Liver (tissue), 3 donors: ENCODE measurements at regions not wholly inside any gene's neighbourhood (a gene's known extent, or its start where the extent isn't known, plus 50 kb on each side); places are given as distances from the start of the nearest gene placed in this dataset.

Experiments
- ATF3 ChIP-seq: IDR thresholded peaks from 2 replicates; pipeline ENCODE4 v1.6.1; 2016; ENCODE audit warnings: antibody characterized with exemption
- CTCF ChIP-seq: fragments of 150-350 bp; IDR thresholded peaks from 2 replicates; pipeline ENCODE4 v1.5.1; 2017; ENCODE audit warnings: improper control_type of control experiment, low read depth, low read length; ENCODE audit not compliant: missing input control
- donor health status: healthy.
- donor health status: healthy.

- TF ChIP-seq ATF3 (no peak), CTCF (no peak)
These were observed 53.5 kb upstream of the UNC93A start for GRCh38 chr6:167237438-167238145.
